Upper lobe of left lung (tissue), 6 donors: ENCODE measurements at regions not wholly inside any gene's neighbourhood (a gene's known extent, or its start where the extent isn't known, plus 50 kb on each side); places are given as distances from the start of the nearest gene placed in this dataset.

Experiments used
- ATAC-seq, 2 donors: fragments of 200-7000 bp; cut with Tn5 transposase; one replicate each; pipeline ENCODE4 v1.9.1; 2022; ENCODE audit warnings: mild to moderate bottlenecking in 2 of 2, moderate library complexity in 2 of 2; ENCODE audit not compliant: low FRiP score in 2 of 2
- DNase-seq, 2 donors: peaks; one replicate each; pipeline ENCODE4 v3.0.0-alpha.2; 2019 to 2020
- H3K27ac ChIP-seq, 4 donors: fragments of 200-600 bp; sonication (generic); one replicate each; pipeline ENCODE4 v1.5.1; 2016 to 2019
- H3K27me3 ChIP-seq, 4 donors: fragments of 200-600 bp; sonication (generic); one replicate each; pipeline ENCODE4 v1.5.1; 2017 to 2019
- H3K36me3 ChIP-seq, 4 donors: fragments of 200-600 bp; sonication (generic); one replicate each; pipeline ENCODE4 v1.5.1; 2016 to 2019
- H3K4me1 ChIP-seq, 4 donors: fragments of 200-600 bp; sonication (generic); one replicate each; pipeline ENCODE4 v1.5.1; 2018 to 2019
- H3K4me3 ChIP-seq, 4 donors: fragments of 200-600 bp; sonication (generic); one replicate each; pipeline ENCODE4 v1.5.1; 2017 to 2019; ENCODE audit warnings: mild to moderate bottlenecking in 2 of 4, moderate library complexity in 1 of 4
- H3K9me3 ChIP-seq, 4 donors: fragments of 200-600 bp; sonication (generic); one replicate each; pipeline ENCODE4 v1.5.1; 2018 to 2019
- EP300 ChIP-seq, 4 donors: sonication (generic); formaldehyde crosslinking; IDR thresholded peaks; one replicate each; pipeline ENCODE4 v1.5.1; 2017; ENCODE audit warnings: antibody characterized with exemption in 4 of 4, control low read depth in 2 of 4
- POLR2A ChIP-seq, 4 donors: fragments of 450-650 bp; IDR thresholded peaks; one replicate each; pipeline ENCODE4 v1.5.1; 2016 to 2017; ENCODE audit warnings: antibody characterized with exemption in 4 of 4, mild to moderate bottlenecking in 2 of 4
- POLR2AphosphoS5 ChIP-seq, 2 donors: sonication (generic); formaldehyde crosslinking; IDR thresholded peaks; one replicate each; pipeline ENCODE4 v1.5.1; 2017; ENCODE audit warnings: antibody characterized with exemption in 2 of 2
- WGBS, 2 donors: methylation state at CpG; one replicate each; pipeline ENCODE4 v1.1.5; 2017 to 2018; 5-methylcytosine and 5-hydroxymethylcytosine counted together
- TF ChIP-seq, protein P1 (sequence below), 6 experiments: fragments of 450-650 bp in 4 of 6; fragments of 200-600 bp in 2 of 6; sonication (generic) in 2 of 6; IDR thresholded peaks; one replicate each; pipeline ENCODE4 v1.5.1; 2016 to 2019; ENCODE audit warnings: antibody characterized with exemption in 6 of 6
- donor health status: DM: no; HTN: no; CAD: no; lungs with moderate emphysema.
- donor health status: DM: no; HTN: yes; CAD: no; lungs with severe emphysema.

DNA sequence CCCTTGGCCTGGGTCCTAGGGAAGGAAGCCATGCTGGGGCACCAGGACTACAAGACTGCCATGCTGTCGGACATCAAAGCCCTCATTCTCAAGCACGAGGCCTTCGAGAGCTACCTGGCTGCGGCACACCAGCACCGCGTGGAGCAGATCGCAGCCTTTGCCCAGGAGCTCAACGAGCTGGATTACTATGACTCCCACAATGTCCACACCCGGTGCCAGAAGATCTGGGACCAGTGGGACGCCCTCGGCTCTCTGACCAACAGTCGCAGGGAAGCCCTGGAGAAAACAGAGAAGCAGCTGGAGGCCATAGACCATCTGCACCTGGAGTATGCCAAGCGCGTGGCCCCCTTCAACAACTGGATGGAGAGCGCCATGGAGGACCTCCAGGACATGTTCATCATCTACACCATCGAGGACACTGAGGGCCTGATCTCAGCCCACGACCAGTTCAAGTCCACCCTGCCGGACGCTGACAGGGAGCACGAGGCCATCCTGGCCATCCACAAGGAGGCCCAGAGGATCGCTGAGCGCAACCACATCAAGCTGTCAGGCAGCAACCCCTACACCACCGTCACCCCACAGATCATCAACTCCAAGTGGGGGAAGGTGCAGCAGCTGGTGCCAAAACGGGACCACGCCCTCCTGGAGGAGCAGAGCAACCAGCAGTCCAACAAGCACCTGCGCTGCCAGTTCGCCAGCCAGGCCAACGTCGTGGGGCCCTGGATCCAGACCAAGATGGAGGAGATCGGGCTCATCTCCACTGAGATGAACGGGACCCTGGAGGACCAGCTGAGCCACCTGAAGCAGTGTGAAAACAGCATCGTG is 487.0 kb downstream of the TRAM1L1 start:
- H3K27ac ChIP-seq = no peak overlapping the region
- ATAC-seq (no peak), DNase-seq (peak in 1 of 2 donors; percentile 38)
- TF ChIP-seq EP300 (IDR thresholded peaks at IDR 0.05) (no peak), POLR2AphosphoS5 (IDR thresholded peaks at IDR 0.05) (no peak), POLR2A (IDR thresholded peaks at IDR 0.05) (no peak)
- TF ChIP-seq, protein P1, sequence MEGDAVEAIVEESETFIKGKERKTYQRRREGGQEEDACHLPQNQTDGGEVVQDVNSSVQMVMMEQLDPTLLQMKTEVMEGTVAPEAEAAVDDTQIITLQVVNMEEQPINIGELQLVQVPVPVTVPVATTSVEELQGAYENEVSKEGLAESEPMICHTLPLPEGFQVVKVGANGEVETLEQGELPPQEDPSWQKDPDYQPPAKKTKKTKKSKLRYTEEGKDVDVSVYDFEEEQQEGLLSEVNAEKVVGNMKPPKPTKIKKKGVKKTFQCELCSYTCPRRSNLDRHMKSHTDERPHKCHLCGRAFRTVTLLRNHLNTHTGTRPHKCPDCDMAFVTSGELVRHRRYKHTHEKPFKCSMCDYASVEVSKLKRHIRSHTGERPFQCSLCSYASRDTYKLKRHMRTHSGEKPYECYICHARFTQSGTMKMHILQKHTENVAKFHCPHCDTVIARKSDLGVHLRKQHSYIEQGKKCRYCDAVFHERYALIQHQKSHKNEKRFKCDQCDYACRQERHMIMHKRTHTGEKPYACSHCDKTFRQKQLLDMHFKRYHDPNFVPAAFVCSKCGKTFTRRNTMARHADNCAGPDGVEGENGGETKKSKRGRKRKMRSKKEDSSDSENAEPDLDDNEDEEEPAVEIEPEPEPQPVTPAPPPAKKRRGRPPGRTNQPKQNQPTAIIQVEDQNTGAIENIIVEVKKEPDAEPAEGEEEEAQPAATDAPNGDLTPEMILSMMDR (IDR thresholded peaks at IDR 0.05) = no peak
- no peaks in the 10 kb centered on the region for H3K27me3 ChIP-seq
- H3K36me3 ChIP-seq = no peaks in the 10 kb centered on the region
- H3K9me3 ChIP-seq = peaks cover 0 to 4% (median 0%) of the 10 kb centered on the region in 4 donors
- no peaks in the 10 kb centered on the region for H3K4me1 ChIP-seq
- no peak overlapping the region for H3K4me3 ChIP-seq
- WGBS, 2 donors = 93 to 95% methylated on average over 17 to 32 of the region's 32 CpGs

DNA sequence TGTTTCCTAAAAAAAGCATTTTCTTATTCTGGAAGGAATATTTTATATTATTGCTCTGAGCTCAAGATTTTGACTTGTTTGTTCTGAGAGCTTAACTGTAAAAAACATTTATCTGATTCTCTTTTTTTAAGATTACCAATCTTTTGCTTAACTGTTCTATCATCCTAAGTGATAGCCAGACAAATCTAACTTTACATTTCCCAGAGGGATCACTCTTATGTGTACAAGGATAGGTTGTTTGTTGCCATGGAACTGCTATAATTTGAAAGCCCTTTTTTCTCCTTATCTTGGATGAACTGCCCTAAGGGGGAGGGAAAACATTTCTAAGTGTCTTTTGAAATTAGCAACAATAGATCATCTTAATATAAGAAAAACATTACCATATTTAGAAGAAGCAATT is 494.7 kb downstream of the TRAM1L1 start:
- H3K9me3 ChIP-seq = no peaks in the 10 kb centered on the region
- no peaks in the 10 kb centered on the region for H3K36me3 ChIP-seq
- H3K4me1 ChIP-seq = no peaks in the 10 kb centered on the region
- no peaks in the 10 kb centered on the region for H3K27me3 ChIP-seq
- no peak overlapping the region for H3K27ac ChIP-seq
- DNase-seq (no peak), ATAC-seq (no peak)
- no peak for TF ChIP-seq POLR2AphosphoS5 (IDR thresholded peaks at IDR 0.05)
- no peak overlapping the region for H3K4me3 ChIP-seq

DNA sequence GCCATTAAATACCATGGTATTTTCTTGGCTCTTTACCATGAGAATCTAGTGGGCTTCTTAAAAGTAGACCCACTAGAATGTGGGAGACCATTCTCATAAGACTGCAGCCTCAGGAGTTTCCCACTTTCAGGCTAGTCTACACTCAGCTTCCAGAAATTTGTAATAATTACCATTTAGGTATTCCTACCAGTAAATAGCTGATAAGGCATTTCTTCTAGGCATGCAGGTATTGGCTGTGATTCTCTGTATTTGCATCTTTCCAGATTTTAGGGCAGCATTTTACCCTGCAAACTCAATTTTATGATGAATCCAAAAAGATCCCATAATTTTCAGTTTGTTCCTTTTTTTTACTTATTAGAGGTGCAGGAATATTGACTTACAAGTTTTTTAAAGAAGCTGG is 496.6 kb downstream of the TRAM1L1 start:
- Histone ChIP-seq H3K4me3 (no peak overlapping the region), H3K27ac (no peak overlapping the region), H3K27me3 (no peaks in the 10 kb centered on the region), H3K9me3 (no peaks in the 10 kb centered on the region), H3K4me1 (no peaks in the 10 kb centered on the region), H3K36me3 (no peaks in the 10 kb centered on the region)
- TF ChIP-seq EP300 (IDR thresholded peaks at IDR 0.05) = no peak
- no peak for TF ChIP-seq POLR2AphosphoS5 (IDR thresholded peaks at IDR 0.05)
- TF ChIP-seq POLR2A (IDR thresholded peaks at IDR 0.05) = no peak
- TF ChIP-seq, protein P1 (IDR thresholded peaks at IDR 0.05) = no peak
- DNase-seq = no peak
- ATAC-seq = no peak

DNA sequence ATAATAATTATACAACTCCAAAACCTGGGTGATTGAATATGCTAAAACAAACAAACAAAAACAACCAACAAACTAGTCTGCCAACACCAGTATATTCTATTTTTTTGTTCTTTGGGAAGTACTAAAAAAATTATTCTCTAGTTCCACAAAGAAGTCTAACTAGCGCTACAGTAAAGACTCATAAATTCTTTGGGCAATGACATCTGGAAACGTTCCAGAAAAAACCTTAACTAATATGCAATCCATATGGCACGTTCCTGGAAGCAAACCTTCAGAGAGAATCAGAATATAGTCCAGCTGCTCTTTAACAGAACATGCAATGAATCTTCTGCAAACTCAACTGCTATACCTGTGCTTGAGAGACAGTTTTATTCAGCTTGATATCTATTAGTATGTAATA is 500.1 kb downstream of the TRAM1L1 start:
- Histone ChIP-seq H3K36me3 (no peaks in the 10 kb centered on the region), H3K4me3 (no peak overlapping the region), H3K27me3 (no peaks in the 10 kb centered on the region), H3K27ac (no peak overlapping the region), H3K4me1 (no peaks in the 10 kb centered on the region), H3K9me3 (no peaks in the 10 kb centered on the region)
- DNase-seq (no peak), ATAC-seq (no peak)
- 27 to 30% methylated on average over 3 of the region's 3 CpGs for WGBS, 2 donors
- TF ChIP-seq EP300 (IDR thresholded peaks at IDR 0.05) (no peak), POLR2AphosphoS5 (IDR thresholded peaks at IDR 0.05) (no peak), POLR2A (IDR thresholded peaks at IDR 0.05) (no peak)
- TF ChIP-seq, protein P1 (IDR thresholded peaks at IDR 0.05) = no peak

DNA sequence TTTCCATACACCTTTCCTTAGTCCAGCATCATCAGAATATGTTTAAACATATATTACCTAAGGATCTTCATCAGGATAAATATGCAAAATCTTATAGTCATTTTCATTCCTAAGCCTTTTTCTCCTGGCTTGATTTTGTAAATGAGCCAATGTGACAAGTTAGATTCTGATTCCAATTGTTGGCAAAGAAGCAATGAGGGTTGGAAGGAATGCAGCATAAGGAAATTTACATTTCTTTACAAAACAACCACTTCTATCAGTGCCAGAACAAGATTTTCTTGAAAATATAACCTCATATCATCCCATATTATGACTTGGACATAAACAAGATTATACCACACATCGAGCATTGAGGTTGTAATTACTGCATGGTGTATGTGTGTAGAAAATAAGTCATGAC is 508.1 kb downstream of the TRAM1L1 start:
- 88 to 89% methylated on average over 1 of the region's 1 CpG for WGBS, 2 donors
- TF ChIP-seq POLR2A (IDR thresholded peaks at IDR 0.05) (no peak), POLR2AphosphoS5 (IDR thresholded peaks at IDR 0.05) (no peak), EP300 (IDR thresholded peaks at IDR 0.05) (no peak)
- TF ChIP-seq, protein P1 (IDR thresholded peaks at IDR 0.05) = no peak
- H3K27me3 ChIP-seq = no peaks in the 10 kb centered on the region
- H3K27ac ChIP-seq = no peak overlapping the region
- H3K9me3 ChIP-seq = peaks cover 0 to 4% (median 2%) of the 10 kb centered on the region in 4 donors
- DNase-seq (no peak), ATAC-seq (no peak)
- no peak overlapping the region for H3K4me3 ChIP-seq
- no peaks in the 10 kb centered on the region for H3K36me3 ChIP-seq
- H3K4me1 ChIP-seq = no peaks in the 10 kb centered on the region
